IPS-20b (cell line): ENCODE measurements at regions not wholly inside any gene's neighbourhood (a gene's known extent, or its start where the extent isn't known, plus 50 kb on each side); places are given as distances from the start of the nearest gene placed in this dataset.

ENCODE experiments used
- H3K27ac ChIP-seq: one replicate; pipeline ENCODE4 v1.5.1; 2013; ENCODE audit warnings: low read length
- H3K27me3 ChIP-seq: 2 replicates; pipeline ENCODE4 v1.6.1; 2013; ENCODE audit warnings: mild to moderate bottlenecking, low read length, inconsistent platforms; ENCODE audit not compliant: insufficient read depth
- H3K36me3 ChIP-seq: 2 replicates; pipeline ENCODE4 v1.6.1; 2013; ENCODE audit warnings: low read depth, mild to moderate bottlenecking, inconsistent platforms, low read length, moderate library complexity; ENCODE audit not compliant: insufficient read depth
- H3K4me1 ChIP-seq: 2 replicates; pipeline ENCODE4 v1.6.1; 2013; ENCODE audit warnings: mild to moderate bottlenecking, control low read depth, inconsistent platforms, low read length, moderate library complexity; ENCODE audit not compliant: insufficient read depth
- H3K4me3 ChIP-seq: 2 replicates; pipeline ENCODE4 v1.5.1; 2013; ENCODE audit warnings: mild to moderate bottlenecking, low read length, inconsistent platforms
- H3K9ac ChIP-seq: 2 replicates; pipeline ENCODE4 v1.6.1; 2013; ENCODE audit warnings: low read depth, mild to moderate bottlenecking, inconsistent platforms, low read length, moderate library complexity
- H3K9me3 ChIP-seq: 2 replicates; pipeline ENCODE4 v1.6.1; 2013; ENCODE audit warnings: mild to moderate bottlenecking, low read depth, low read length, inconsistent platforms; ENCODE audit not compliant: insufficient read depth

DNA sequence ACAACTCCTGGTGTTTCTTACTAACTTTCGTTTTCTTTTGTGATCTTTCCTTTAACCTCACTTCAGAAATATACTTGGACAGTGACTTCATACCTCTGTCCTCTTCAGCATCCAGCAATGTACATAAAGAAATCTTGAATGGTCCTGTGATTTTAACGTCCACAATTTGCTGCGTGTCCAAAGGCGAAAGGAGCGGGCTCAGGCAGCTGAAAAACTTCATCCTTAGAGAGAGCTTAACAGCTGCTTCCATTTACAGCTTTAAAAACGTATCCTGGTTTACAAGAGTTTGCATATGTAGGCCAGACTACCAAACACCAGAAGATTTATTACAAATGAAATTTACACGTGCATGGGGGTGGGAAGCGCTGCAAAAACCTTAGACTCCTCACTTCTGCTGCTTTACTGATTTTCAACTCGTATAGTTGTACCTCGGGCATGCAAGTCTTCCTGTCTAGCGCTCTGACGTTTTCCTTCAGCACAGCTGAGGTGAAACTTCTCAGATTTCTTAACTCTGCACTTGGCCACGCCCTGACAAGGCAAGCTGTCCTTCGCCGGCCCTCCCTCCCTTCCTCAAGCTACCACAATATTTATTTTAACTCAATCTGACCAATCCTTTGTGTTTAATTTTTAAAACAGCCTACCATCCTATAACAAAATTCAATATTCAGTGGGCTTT lies 406.4 kb downstream of the FAM47A start:
- Histone ChIP-seq H3K9ac (no peak overlapping the region), H3K4me3 (peak overlapping the region; percentile 71)

DNA sequence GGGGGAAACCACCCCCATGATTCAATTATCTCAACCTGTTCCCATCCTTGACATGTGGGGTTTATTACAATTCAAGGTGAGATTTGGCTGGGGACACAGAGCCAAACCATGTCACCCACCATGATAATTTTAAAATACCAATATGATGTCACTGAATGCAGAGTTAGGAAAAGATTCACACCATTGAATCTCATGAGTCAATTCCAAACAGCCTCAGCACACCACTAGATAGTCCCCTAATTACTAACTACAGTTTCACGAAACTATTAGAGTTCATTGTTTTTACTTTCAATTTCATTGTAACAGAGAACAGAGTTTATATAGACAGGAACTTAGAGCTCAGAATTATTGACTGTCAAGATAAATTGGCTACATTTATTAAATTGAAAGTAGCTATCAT lies 410.2 kb downstream of the FAM47A start:
- Histone ChIP-seq H3K4me3 (no peak overlapping the region), H3K27me3 (peaks cover 15% of the 10 kb centered on the region), H3K27ac (no peak overlapping the region), H3K36me3 (no peaks in the 10 kb centered on the region), H3K4me1 (no peaks in the 10 kb centered on the region), H3K9me3 (no peaks in the 10 kb centered on the region), H3K9ac (no peak overlapping the region)

More for the DNA sequence above, 406.4 kb downstream of the FAM47A start:
- H3K27ac ChIP-seq: no peak overlapping the region
- no peaks in the 10 kb centered on the region for H3K9me3 ChIP-seq
- H3K4me1 ChIP-seq: no peaks in the 10 kb centered on the region
- no peaks in the 10 kb centered on the region for H3K36me3 ChIP-seq
- H3K27me3 ChIP-seq: peaks cover 21% of the 10 kb centered on the region

DNA sequence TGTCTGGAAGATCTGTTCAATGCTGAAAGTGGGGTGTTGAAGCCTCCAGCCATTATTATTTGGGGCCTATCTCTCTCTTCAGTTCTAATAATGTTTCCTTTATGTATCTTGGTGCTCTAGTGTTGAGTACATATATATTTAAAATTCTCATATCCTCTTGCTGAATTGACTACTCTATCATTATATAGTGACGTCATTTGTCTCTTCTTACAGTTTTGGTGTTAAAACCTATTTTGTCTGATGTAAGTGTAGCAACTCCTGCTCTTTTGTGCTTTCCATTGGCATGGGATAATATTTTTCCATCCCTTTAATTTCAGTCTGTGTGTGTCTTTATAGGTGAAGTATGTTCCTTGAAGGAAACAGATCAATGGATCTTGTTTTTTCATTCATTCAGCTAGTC lies 446.0 kb downstream of the FAM47A start:
- Histone ChIP-seq H3K4me3 (no peak overlapping the region), H3K36me3 (no peaks in the 10 kb centered on the region), H3K27me3 (no peaks in the 10 kb centered on the region), H3K9me3 (no peaks in the 10 kb centered on the region), H3K9ac (no peak overlapping the region), H3K4me1 (no peaks in the 10 kb centered on the region), H3K27ac (no peak overlapping the region)
